IMR-90 (cell line): ENCODE measurements at regions not wholly inside any gene's neighbourhood (a gene's known extent, or its start where the extent isn't known, plus 50 kb on each side); places are given as distances from the start of the nearest gene placed in this dataset.

Experiments used
- BHLHE40 ChIP-seq: fragments of 150-350 bp; IDR thresholded peaks from 2 replicates; pipeline ENCODE4 v1.6.1; 2016; ENCODE audit warnings: mild to moderate bottlenecking, low read depth, low read length
- CEBPB ChIP-seq: IDR thresholded peaks from 2 replicates; pipeline ENCODE4 v1.6.1; 2012; ENCODE audit warnings: low read depth, low read length, improper control_type of control experiment
- ELK1 ChIP-seq: fragments of 150-350 bp; IDR thresholded peaks from 2 replicates; pipeline ENCODE4 v1.6.1; 2016; ENCODE audit warnings: low read depth, mild to moderate bottlenecking, low read length, moderate library complexity, borderline replicate concordance
- POLR2A ChIP-seq: IDR thresholded peaks from 2 replicates; pipeline ENCODE4 v1.6.1; 2012; ENCODE audit warnings: mild to moderate bottlenecking, low read depth, low read length
- RAD21 ChIP-seq: IDR thresholded peaks from 2 replicates; pipeline ENCODE4 v1.6.1; 2012; ENCODE audit warnings: low read length, improper control_type of control experiment
- RCOR1 ChIP-seq: IDR thresholded peaks from 2 replicates; pipeline ENCODE4 v1.6.1; 2012; ENCODE audit warnings: mild to moderate bottlenecking, low read length, improper control_type of control experiment; ENCODE audit not compliant: insufficient replicate concordance
- SMC3 ChIP-seq: fragments of 150-350 bp; IDR thresholded peaks from 2 replicates; pipeline ENCODE4 v1.6.1; 2016; ENCODE audit warnings: low read depth, mild to moderate bottlenecking, antibody characterized with exemption, low read length, moderate library complexity
- USF2 ChIP-seq: fragments of 150-350 bp; IDR thresholded peaks from 2 replicates; pipeline ENCODE4 v1.6.1; 2017; ENCODE audit warnings: mild to moderate bottlenecking, antibody characterized with exemption, low read length, low read depth
- TF ChIP-seq, protein P1 (sequence below): conservative IDR thresholded peaks from 2 replicates; pipeline ENCODE4 v1.5.1; 2012; ENCODE audit warnings: mild to moderate bottlenecking, low read depth, low read length, improper control_type of control experiment

- TF ChIP-seq, protein P1, sequence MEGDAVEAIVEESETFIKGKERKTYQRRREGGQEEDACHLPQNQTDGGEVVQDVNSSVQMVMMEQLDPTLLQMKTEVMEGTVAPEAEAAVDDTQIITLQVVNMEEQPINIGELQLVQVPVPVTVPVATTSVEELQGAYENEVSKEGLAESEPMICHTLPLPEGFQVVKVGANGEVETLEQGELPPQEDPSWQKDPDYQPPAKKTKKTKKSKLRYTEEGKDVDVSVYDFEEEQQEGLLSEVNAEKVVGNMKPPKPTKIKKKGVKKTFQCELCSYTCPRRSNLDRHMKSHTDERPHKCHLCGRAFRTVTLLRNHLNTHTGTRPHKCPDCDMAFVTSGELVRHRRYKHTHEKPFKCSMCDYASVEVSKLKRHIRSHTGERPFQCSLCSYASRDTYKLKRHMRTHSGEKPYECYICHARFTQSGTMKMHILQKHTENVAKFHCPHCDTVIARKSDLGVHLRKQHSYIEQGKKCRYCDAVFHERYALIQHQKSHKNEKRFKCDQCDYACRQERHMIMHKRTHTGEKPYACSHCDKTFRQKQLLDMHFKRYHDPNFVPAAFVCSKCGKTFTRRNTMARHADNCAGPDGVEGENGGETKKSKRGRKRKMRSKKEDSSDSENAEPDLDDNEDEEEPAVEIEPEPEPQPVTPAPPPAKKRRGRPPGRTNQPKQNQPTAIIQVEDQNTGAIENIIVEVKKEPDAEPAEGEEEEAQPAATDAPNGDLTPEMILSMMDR = no peak
- no peak for TF ChIP-seq CEBPB
- no peak for TF ChIP-seq RAD21
- TF ChIP-seq RCOR1 = no peak
- TF ChIP-seq USF2 = no peak
- TF ChIP-seq BHLHE40 = no peak
- TF ChIP-seq SMC3 = no peak
- TF ChIP-seq ELK1 = no peak
- TF ChIP-seq POLR2A = no peak
These were observed 592.0 kb upstream of the KLF12 start for GRCh38 chr13:74726206-74726605.
